OCI-LY3 (cell line): ENCODE measurements at regions not wholly inside any gene's neighbourhood (a gene's known extent, or its start where the extent isn't known, plus 50 kb on each side); places are given as distances from the start of the nearest gene placed in this dataset.

Experiments
- H2AFZ ChIP-seq: fragments of 200-600, 300-600 bp; shearing (Covaris generic); 2 replicates; pipeline ENCODE4 v1.6.0; 2014; ENCODE audit warnings: antibody characterized with exemption, low read depth, low read length
- H3K27ac ChIP-seq: fragments of 200-600, 300-600 bp; sonication (generic); 2 replicates; pipeline ENCODE4 v1.5.1; 2014; ENCODE audit warnings: mild to moderate bottlenecking, low read length, moderate library complexity, mixed read lengths
- H3K27me3 ChIP-seq: fragments of 200-600, 300-600 bp; sonication (generic); 2 replicates; pipeline ENCODE4 v1.6.1; 2014; ENCODE audit warnings: low read depth, low read length, mixed read lengths
- H3K36me3 ChIP-seq: fragments of 200-600, 300-600 bp; sonication (generic); replicated peaks from 2 replicates; pipeline ENCODE3; 2014; ENCODE audit warnings: low read depth, low read length, mixed read lengths
- H3K4me1 ChIP-seq: fragments of 300-600, 200-600 bp; sonication (generic); 2 replicates; pipeline ENCODE4 v1.6.1; 2014; ENCODE audit warnings: low read length, mixed read lengths
- H3K4me2 ChIP-seq: fragments of 200-600, 300-600 bp; sonication (generic); 2 replicates; pipeline ENCODE4 v1.6.1; 2014; ENCODE audit warnings: low read length, mixed read lengths
- H3K4me3 ChIP-seq: fragments of 300-600, 200-600 bp; sonication (generic); 2 replicates; pipeline ENCODE4 v1.5.1; 2014; ENCODE audit warnings: antibody characterized with exemption, mild to moderate bottlenecking, low read length, moderate library complexity
- H3K79me2 ChIP-seq: fragments of 300-600, 200-600 bp; shearing (Covaris generic); 2 replicates; pipeline ENCODE4 v1.6.1; 2014; ENCODE audit warnings: mild to moderate bottlenecking, low read length, mixed read lengths
- H3K9ac ChIP-seq: fragments of 300-600, 200-600 bp; shearing (Covaris generic); 2 replicates; pipeline ENCODE4 v1.6.0; 2014; ENCODE audit warnings: mild to moderate bottlenecking, low read length, moderate library complexity
- H3K9me3 ChIP-seq: fragments of 200-600, 300-600 bp; shearing (Covaris generic); 2 replicates; pipeline ENCODE4 v1.6.1; 2014; ENCODE audit warnings: low read length, mixed read lengths; ENCODE audit not compliant: insufficient read depth
- H4K20me1 ChIP-seq: fragments of 200-600, 300-600 bp; sonication (generic); 2 replicates; pipeline ENCODE4 v1.6.1; 2016; ENCODE audit warnings: low read length, mixed read lengths; ENCODE audit not compliant: insufficient read depth
- CTCF ChIP-seq: fragments of 200-600, 300-600 bp; sonication (generic); IDR thresholded peaks from 2 replicates; pipeline ENCODE4 v1.5.1; 2014; ENCODE audit warnings: antibody characterized with exemption, low read length, low read depth
- EZH2phosphoT487 ChIP-seq: fragments of 200-600 bp; shearing (Covaris generic); IDR thresholded peaks from 2 replicates; pipeline ENCODE4 v1.6.1; 2018; ENCODE audit warnings: antibody characterized with exemption, mixed run types, low read depth

GRCh38 chr4:74548561-74548960 is 103.6 kb downstream of the AREG start:
- H3K27ac ChIP-seq, result no peak overlapping the region
- no peak overlapping the region for H3K9ac ChIP-seq
- H3K4me2 ChIP-seq, result no peak overlapping the region
- TF ChIP-seq CTCF (no peak), EZH2phosphoT487 (no peak)
- H3K27me3 ChIP-seq, result 0 out of 2 replicates have a peak, but pooled peaks cover 3% of the 10 kb centered on the region
- H3K36me3 ChIP-seq, result no peaks in the 10 kb centered on the region
- no peak overlapping the region for H2AFZ ChIP-seq
- no peaks in the 10 kb centered on the region for H3K9me3 ChIP-seq
- H3K4me3 ChIP-seq, result no peak overlapping the region
- no peaks in the 10 kb centered on the region for H3K79me2 ChIP-seq
- H3K4me1 ChIP-seq, result peaks cover 12% of the 10 kb centered on the region
- no peaks in the 10 kb centered on the region for H4K20me1 ChIP-seq

GRCh38 chr4:74549936-74550335 is 105.0 kb downstream of the AREG start:
- H3K9me3 ChIP-seq, result no peaks in the 10 kb centered on the region
- no peaks in the 10 kb centered on the region for H3K36me3 ChIP-seq
- 0 out of 2 replicates have a peak, but pooled peaks cover 3% of the 10 kb centered on the region for H3K27me3 ChIP-seq
- no peaks in the 10 kb centered on the region for H4K20me1 ChIP-seq
- TF ChIP-seq CTCF (no peak), EZH2phosphoT487 (no peak)
- no peak overlapping the region for H2AFZ ChIP-seq
- no peak overlapping the region for H3K9ac ChIP-seq
- no peak overlapping the region for H3K4me2 ChIP-seq
- no peak overlapping the region for H3K4me3 ChIP-seq
- no peak overlapping the region for H3K27ac ChIP-seq
- peaks cover 8% of the 10 kb centered on the region for H3K4me1 ChIP-seq
- H3K79me2 ChIP-seq, result no peaks in the 10 kb centered on the region

DNA sequence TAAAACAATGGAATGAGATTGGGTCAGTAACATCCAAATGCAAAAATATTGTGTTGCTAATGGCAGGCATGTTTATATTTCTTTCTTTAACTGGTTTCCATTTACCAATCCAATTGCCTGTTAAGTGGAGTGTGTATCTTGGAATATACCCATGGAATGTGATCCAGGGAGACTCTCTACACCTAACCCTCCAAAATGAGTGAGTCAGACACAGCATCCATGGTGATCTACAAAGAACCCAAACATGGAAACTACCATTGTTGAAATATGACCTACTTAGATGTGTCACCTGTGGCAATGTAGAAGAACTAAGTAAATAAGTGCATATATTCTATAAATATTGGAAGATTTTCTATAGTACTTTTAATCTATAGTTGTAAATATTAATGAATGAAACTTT is 110.3 kb downstream of the AREG start:
- no peaks in the 10 kb centered on the region for H3K9me3 ChIP-seq
- H3K27ac ChIP-seq, result no peak overlapping the region
- H3K27me3 ChIP-seq, result no peaks in the 10 kb centered on the region
- no peak overlapping the region for H2AFZ ChIP-seq
- no peak overlapping the region for H3K4me3 ChIP-seq
- H4K20me1 ChIP-seq, result no peaks in the 10 kb centered on the region
- TF ChIP-seq CTCF, result no peak
- TF ChIP-seq EZH2phosphoT487, result no peak
- H3K4me1 ChIP-seq, result no peaks in the 10 kb centered on the region
- no peaks in the 10 kb centered on the region for H3K79me2 ChIP-seq
- no peaks in the 10 kb centered on the region for H3K36me3 ChIP-seq
- H3K9ac ChIP-seq, result no peak overlapping the region
- H3K4me2 ChIP-seq, result no peak overlapping the region

- no peak overlapping the region for H2AFZ ChIP-seq
- no peak overlapping the region for H3K9ac ChIP-seq
- no peaks in the 10 kb centered on the region for H3K4me1 ChIP-seq
- H3K4me3 ChIP-seq, result no peak overlapping the region
- no peaks in the 10 kb centered on the region for H3K79me2 ChIP-seq
- no peaks in the 10 kb centered on the region for H3K9me3 ChIP-seq
- H3K4me2 ChIP-seq, result no peak overlapping the region
- H3K27ac ChIP-seq, result no peak overlapping the region
- H3K27me3 ChIP-seq, result no peaks in the 10 kb centered on the region
- no peak for TF ChIP-seq EZH2phosphoT487
- TF ChIP-seq CTCF, result no peak
- H4K20me1 ChIP-seq, result no peaks in the 10 kb centered on the region
- H3K36me3 ChIP-seq, result no peaks in the 10 kb centered on the region
These were observed 110.9 kb downstream of the AREG start for GRCh38 chr4:74555843-74556242.
